ENCODE measurements at regions not wholly inside any gene's neighbourhood (a gene's known extent, or its start where the extent isn't known, plus 50 kb on each side); places are given as distances from the start of the nearest gene placed in this dataset.
"Not testable (repeated sequence)": the region's sequence is repeated elsewhere in the genome, so short reads cannot be mapped to it uniquely, and the experiment has no call there.

DNA sequence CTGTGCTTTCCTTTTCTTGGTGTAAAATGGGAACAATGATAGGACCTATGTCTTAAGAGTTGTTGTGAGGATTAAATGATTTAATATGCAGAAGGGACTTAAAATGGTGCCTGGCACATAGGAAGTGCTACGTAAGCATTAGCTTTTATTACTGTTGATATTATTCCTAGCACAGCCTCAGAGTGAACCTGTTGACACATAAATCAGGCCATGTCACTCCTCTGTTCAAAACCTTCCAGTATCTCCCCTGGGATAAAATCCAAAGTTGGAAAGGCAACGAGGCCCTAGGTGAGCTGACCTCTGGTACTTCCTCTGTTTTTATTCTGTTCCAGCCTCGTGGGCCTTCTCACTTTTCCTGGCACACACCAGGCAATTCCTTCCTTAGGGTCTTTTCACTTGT lies 108.8 kb upstream of the CADM1 start:
- no peak for DNase-seq
- Mint-ChIP-seq H3K27ac (no peak overlapping the region), H3K9me3 (no peaks in the 10 kb centered on the region), H3K4me3 (no peak overlapping the region), H3K27me3 (no peaks in the 10 kb centered on the region), H3K4me1 (ENCODE audit: low read depth) (no peaks in the 10 kb centered on the region), H3K36me3 (ENCODE audit: low read depth) (no peaks in the 10 kb centered on the region)

- no peaks in the 10 kb centered on the region for H3K4me1 Mint-ChIP-seq (ENCODE audit: low read depth)
- no peak overlapping the region for H3K4me3 Mint-ChIP-seq
- H3K27me3 Mint-ChIP-seq = no peaks in the 10 kb centered on the region
- H3K27ac Mint-ChIP-seq = no peak overlapping the region
- no peak for DNase-seq
- H3K9me3 Mint-ChIP-seq = no peaks in the 10 kb centered on the region
- H3K36me3 Mint-ChIP-seq (ENCODE audit: low read depth) = no peaks in the 10 kb centered on the region
Measured at GRCh38 chr11:115612046-115612730, 108.0 kb upstream of the CADM1 start.

DNA sequence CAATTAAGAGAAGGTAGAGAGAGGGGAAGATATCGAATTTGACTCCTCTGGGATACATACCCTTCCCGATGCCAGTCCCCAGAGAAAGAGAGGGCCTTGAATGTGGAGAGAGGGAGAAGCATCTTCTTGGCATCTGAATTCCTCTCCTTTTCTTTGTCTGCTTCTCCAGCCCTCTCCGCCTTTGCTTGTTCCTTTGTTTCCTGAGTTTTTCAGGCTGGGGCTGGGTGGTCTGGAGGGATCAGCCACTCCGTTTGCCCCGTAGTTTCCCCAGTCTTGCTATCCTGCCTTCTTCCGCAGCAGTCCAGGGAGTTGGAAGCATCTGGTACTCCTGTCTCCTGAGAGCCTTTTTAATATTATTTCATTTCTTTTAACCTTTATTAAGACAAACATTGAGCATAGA lies 107.1 kb upstream of the CADM1 start:
- Mint-ChIP-seq H3K27me3 (no peaks in the 10 kb centered on the region), H3K4me3 (no peak overlapping the region), H3K9me3 (no peaks in the 10 kb centered on the region), H3K27ac (no peak overlapping the region), H3K4me1 (ENCODE audit: low read depth) (no peaks in the 10 kb centered on the region), H3K36me3 (ENCODE audit: low read depth) (no peaks in the 10 kb centered on the region)
- DNase-seq = no peak

DNA sequence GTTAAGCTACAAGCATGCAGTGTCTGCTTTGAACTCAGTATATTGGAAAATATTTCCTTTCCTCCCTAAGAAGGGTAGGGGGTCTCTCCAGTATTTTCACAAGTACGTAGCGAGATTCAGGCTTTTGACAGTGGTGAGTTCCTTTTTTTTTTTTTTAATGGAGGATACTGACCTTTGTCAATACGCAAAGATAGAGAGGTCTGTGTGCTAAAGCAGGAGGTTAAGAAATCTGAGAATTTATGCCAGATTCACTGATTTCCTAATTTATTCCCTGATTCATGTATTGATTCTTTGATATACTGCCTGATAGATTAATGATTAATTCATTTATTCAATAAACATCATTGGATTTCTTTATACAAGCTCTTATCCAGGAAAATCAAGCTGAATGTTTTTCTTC lies 106.7 kb upstream of the CADM1 start:
- no peaks in the 10 kb centered on the region for H3K9me3 Mint-ChIP-seq
- no peaks in the 10 kb centered on the region for H3K27me3 Mint-ChIP-seq
- H3K4me3 Mint-ChIP-seq = no peak overlapping the region
- no peak for DNase-seq
- H3K27ac Mint-ChIP-seq = no peak overlapping the region
- H3K4me1 Mint-ChIP-seq (ENCODE audit: low read depth) = no peaks in the 10 kb centered on the region
- H3K36me3 Mint-ChIP-seq (ENCODE audit: low read depth) = no peaks in the 10 kb centered on the region

- not testable (repeated sequence) for H3K27me3 Mint-ChIP-seq; H3K36me3 Mint-ChIP-seq (ENCODE audit: low read depth); DNase-seq; H3K9me3 Mint-ChIP-seq; H3K4me3 Mint-ChIP-seq; H3K4me1 Mint-ChIP-seq (ENCODE audit: low read depth); H3K27ac Mint-ChIP-seq
Measured at GRCh38 chr11:115610234-115610633, 106.0 kb upstream of the CADM1 start.

GRCh38 chr11:115608976-115609375 lies 104.8 kb upstream of the CADM1 start:
- H3K4me1 Mint-ChIP-seq (ENCODE audit: low read depth) = no peaks in the 10 kb centered on the region
- H3K4me3 Mint-ChIP-seq = no peak overlapping the region
- no peaks in the 10 kb centered on the region for H3K9me3 Mint-ChIP-seq
- H3K36me3 Mint-ChIP-seq (ENCODE audit: low read depth) = no peaks in the 10 kb centered on the region
- no peak overlapping the region for H3K27ac Mint-ChIP-seq
- no peaks in the 10 kb centered on the region for H3K27me3 Mint-ChIP-seq
- no peak for DNase-seq

- Mint-ChIP-seq H3K9me3 (no peaks in the 10 kb centered on the region), H3K36me3 (ENCODE audit: low read depth) (no peaks in the 10 kb centered on the region), H3K4me3 (no peak overlapping the region)
Measured at GRCh38 chr11:115607621-115608221, 103.5 kb upstream of the CADM1 start.

DNA sequence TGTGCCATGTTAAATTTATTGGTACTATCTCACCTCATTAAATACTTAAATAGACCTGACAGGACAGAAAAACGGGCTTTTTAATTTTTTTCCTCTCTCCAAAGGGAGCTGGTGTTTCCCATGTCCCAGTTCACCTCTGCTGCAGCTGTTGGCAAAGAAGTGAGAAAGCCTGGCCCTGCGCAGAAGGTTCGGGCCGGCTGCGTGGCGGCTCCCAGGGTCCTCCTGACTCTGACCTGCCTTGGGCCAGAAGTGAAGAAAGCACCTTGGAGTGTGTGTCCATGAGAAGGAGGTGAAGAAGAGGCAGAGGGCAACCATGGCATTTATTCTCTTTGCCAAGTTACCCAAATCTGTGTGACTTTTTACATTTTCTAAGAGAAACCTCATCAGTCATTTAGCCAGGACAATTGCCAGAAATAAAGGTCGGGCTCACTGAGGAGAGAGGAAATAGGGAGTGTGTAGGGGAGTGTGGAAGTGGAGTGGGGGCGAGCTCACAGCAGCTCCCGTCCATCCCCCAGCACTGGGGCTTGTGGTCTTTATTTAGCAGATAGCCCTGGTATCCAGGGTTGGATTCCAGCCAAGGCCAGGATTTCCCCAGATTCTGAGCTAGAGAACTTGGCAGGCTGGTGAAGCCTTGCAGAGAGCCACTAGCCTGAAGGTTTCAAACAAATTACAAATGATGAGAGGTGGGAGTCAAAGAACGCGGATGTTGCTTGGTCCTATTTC lies 102.4 kb upstream of the CADM1 start:
- Mint-ChIP-seq H3K4me1 (ENCODE audit: low read depth) (no peaks in the 10 kb centered on the region), H3K27me3 (no peaks in the 10 kb centered on the region), H3K9me3 (peaks cover 5% of the 10 kb centered on the region), H3K36me3 (ENCODE audit: low read depth) (no peaks in the 10 kb centered on the region), H3K27ac (no peak overlapping the region), H3K4me3 (no peak overlapping the region)
- DNase-seq = no peak

More at GRCh38 chr11:115607621-115608221, 103.5 kb upstream of the CADM1 start:
- Mint-ChIP-seq H3K27ac (no peak overlapping the region), H3K27me3 (no peaks in the 10 kb centered on the region), H3K4me1 (ENCODE audit: low read depth) (no peaks in the 10 kb centered on the region)
- DNase-seq = no peak

- H3K36me3 Mint-ChIP-seq (ENCODE audit: low read depth) = no peaks in the 10 kb centered on the region
- no peaks in the 10 kb centered on the region for H3K27me3 Mint-ChIP-seq
- H3K4me1 Mint-ChIP-seq (ENCODE audit: low read depth) = no peaks in the 10 kb centered on the region
- peaks cover 5% of the 10 kb centered on the region for H3K9me3 Mint-ChIP-seq
- DNase-seq = no peak
- H3K4me3 Mint-ChIP-seq = no peak overlapping the region
- H3K27ac Mint-ChIP-seq = no peak overlapping the region
Measured at GRCh38 chr11:115605871-115606497, 101.8 kb upstream of the CADM1 start.

DNA sequence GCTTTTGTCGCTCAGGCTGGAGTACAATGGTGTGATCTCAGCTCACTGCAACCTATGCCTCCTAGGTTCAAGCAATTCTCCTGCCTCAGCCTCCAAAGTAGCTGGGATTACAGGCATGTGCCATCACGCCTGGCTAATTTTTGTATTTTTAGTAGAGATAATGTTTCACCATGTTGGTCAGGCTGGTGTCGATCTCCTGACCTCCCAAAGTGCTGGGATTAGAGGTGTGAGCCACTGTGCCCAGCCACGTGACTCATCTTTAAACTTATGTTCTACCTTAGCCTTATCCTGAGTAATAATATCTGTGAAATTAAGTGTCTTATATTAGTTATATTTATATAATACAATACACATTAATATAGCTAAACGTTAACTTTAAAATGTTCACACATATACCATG lies 101.2 kb upstream of the CADM1 start:
- H3K27me3 Mint-ChIP-seq; H3K4me1 Mint-ChIP-seq (ENCODE audit: low read depth); H3K27ac Mint-ChIP-seq; H3K36me3 Mint-ChIP-seq (ENCODE audit: low read depth); H3K9me3 Mint-ChIP-seq; H3K4me3 Mint-ChIP-seq; DNase-seq: not testable (repeated sequence)

DNA sequence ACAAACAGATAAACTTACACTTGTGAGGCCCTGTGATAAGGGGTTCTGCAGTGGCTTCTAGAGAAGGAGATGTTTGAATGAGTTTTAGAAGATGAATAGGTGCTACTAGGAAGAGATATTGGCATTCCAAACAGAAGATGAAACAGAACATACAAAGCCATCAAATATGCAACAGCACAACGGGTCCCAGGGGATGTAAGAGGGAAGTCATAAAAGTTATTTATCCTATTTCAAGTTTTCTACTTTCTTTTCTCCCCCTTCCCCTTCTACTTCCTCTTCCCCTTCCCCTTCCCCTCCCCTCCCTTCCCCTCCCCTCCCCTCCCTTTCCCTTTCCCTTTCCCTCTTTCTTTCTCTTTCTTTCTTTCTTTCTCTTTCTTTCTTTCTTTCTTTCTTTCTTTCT lies 94.9 kb upstream of the CADM1 start:
- peaks cover 5% of the 10 kb centered on the region for H3K9me3 Mint-ChIP-seq
- H3K27me3 Mint-ChIP-seq = no peaks in the 10 kb centered on the region
- no peaks in the 10 kb centered on the region for H3K4me1 Mint-ChIP-seq (ENCODE audit: low read depth)
- no peak overlapping the region for H3K4me3 Mint-ChIP-seq
- H3K27ac Mint-ChIP-seq = no peak overlapping the region
- H3K36me3 Mint-ChIP-seq (ENCODE audit: low read depth) = no peaks in the 10 kb centered on the region
- no peak for DNase-seq

DNA sequence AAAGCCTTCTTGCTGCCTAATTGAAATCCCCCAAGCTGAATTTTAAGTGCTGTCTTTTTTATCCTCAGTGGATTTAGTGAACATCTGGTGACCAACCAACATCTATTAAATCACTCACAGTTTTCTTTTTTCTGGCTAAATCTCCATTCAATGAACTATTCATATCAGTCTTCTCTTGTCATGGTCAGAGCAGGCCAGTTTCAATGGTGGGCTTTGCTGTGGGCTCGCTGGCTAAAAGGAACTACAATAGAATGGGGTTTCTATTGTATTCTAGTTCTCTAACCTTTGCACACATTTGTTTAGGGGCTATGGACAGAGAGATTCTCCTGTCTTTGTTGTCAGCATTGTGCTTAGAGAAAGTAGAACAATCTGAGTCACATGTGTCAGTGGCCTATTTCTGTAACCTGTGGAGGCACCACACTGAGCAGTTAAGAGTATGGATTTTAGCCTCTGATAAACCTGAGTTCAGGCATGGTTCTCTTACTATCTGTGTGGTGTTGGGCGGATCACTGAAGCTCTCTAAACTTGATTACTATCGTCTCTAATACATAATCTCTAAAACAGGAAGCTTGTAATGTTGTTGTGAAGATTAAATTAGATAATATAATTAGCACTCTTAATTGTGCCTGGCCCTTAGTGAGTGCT lies 94.2 kb upstream of the CADM1 start:
- peaks cover 5% of the 10 kb centered on the region for H3K9me3 Mint-ChIP-seq
- no peaks in the 10 kb centered on the region for H3K4me1 Mint-ChIP-seq (ENCODE audit: low read depth)
- DNase-seq = no peak
- no peak overlapping the region for H3K27ac Mint-ChIP-seq
- H3K36me3 Mint-ChIP-seq (ENCODE audit: low read depth) = no peaks in the 10 kb centered on the region
- no peaks in the 10 kb centered on the region for H3K27me3 Mint-ChIP-seq
- H3K4me3 Mint-ChIP-seq = no peak overlapping the region

GRCh38 chr11:115591380-115591779 lies 87.2 kb upstream of the CADM1 start:
- no peaks in the 10 kb centered on the region for H3K4me1 Mint-ChIP-seq (ENCODE audit: low read depth)
- H3K36me3 Mint-ChIP-seq (ENCODE audit: low read depth) = no peaks in the 10 kb centered on the region
- H3K4me3 Mint-ChIP-seq = no peak overlapping the region
- no peak for DNase-seq
- peaks cover 2% of the 10 kb centered on the region for H3K27me3 Mint-ChIP-seq
- peaks cover 12% of the 10 kb centered on the region for H3K9me3 Mint-ChIP-seq
- H3K27ac Mint-ChIP-seq = no peak overlapping the region

DNA sequence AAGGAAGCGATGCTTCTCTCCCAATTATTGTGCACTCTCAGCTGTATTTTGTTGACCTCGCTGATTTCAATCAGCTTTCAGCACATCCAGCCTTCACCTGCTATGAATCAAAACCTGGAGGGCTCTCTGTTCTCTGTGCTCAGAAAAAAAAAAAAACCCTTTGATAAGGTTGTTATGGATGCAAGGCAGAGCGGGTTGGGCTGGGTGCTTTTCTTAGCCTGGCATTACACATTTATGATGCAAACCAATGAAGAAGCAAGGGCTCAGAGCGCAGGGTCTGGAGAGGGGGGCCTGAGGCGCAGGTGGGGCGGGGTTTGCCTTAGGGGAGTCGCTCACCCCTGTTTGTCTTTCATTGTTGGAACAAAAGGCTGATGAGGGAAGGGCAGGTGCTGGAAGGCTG lies 86.0 kb upstream of the CADM1 start:
- no peaks in the 10 kb centered on the region for H3K36me3 Mint-ChIP-seq (ENCODE audit: low read depth)
- H3K4me1 Mint-ChIP-seq (ENCODE audit: low read depth) = no peaks in the 10 kb centered on the region
- H3K4me3 Mint-ChIP-seq = no peak overlapping the region
- no peak for DNase-seq
- H3K9me3 Mint-ChIP-seq = peaks cover 12% of the 10 kb centered on the region
- peaks cover 2% of the 10 kb centered on the region for H3K27me3 Mint-ChIP-seq
- H3K27ac Mint-ChIP-seq = no peak overlapping the region

All from activated T-cell treated with anti-CD3 and anti-CD28 coated beads, Interleukin-2, amount 50 U/mL, for 24 hours (primary cell).